ENCODE measurements at regions not wholly inside any gene's neighbourhood (a gene's known extent, or its start where the extent isn't known, plus 50 kb on each side); places are given as distances from the start of the nearest gene placed in this dataset.

GRCh38 chr22:49525801-49526535 lies 301.7 kb downstream of the BRD1 start:
- TF ChIP-seq CTCF (IDR thresholded peaks at IDR 0.05) (no peak), POLR2A (IDR thresholded peaks at IDR 0.05) (no peak)
